ENCODE measurements at regions not wholly inside any gene's neighbourhood (a gene's known extent, or its start where the extent isn't known, plus 50 kb on each side); places are given as distances from the start of the nearest gene placed in this dataset.
A peak's percentile ranks its signal among the peaks of the same experiment; 100 is the strongest.
"Not testable (repeated sequence)": the region's sequence is repeated elsewhere in the genome, so short reads cannot be mapped to it uniquely, and the experiment has no call there.

DNA sequence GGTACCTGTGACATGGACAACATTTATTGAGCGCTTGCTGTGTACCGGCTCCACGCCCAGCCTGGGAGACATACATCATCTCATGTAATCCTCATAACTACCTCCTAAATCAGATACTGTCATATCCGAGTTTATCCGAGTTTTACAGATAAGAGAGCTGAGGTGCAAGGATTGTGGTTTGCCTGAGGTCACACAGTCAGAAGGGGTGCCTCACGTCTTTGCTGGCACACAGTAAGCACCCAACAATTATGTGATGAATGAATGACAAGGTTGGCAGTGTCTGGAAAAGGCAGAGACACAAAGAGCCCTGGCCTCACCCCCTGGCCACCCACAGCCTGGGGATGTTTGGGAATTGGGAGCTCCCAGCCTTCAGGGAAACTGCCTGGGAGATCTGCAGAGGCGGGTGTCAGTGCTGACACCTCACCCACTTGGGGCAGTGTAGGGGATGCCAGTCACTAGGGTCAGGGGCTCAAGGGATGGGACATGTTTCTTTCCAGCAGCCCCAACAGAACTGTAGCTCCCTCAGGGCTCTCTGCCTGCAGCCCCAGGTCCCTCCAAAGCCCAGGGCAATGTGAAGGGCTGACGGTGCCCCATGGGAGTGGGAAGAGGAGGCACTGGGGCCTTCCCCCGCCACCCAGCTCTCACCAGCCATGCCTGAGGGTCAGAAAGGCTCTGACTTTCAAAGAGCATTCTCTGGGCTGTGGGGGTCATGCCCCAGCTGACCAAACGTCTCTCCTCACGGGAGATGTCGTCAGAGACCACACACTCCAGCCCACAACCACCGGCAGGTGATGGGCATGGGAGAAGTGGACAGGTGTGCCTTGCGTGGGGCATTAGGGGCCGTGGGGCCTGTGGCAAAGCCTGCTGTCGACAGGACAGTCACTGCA lies 157.5 kb downstream of the ZFP36L2 start:
- no peak for DNase-seq

DNA sequence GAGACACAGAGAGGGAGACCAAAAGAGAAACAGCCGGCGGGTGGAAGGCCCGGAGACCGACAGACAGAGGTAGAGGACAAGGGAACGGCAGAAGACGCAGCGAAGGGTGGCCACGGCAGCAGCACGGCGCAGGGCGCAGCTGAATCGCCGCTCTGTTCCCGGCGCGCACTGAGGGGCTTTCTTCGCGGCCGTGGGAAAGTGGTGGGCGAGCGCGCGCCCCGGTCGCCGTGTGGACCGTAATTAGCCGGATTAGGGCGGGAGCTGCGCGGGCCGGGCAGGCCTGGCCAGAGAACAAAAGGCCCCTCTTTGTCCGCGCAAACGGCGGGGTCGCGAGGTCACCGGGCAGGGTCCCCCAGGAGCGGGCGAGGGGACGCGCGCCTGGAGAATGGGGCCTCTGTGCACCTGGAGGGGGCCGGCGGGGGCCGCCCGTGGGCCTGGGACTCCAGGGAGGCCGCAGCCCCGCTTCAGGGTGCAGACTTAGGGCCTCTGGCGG lies 158.3 kb downstream of the ZFP36L2 start:
- DNase-seq: no peak

DNA sequence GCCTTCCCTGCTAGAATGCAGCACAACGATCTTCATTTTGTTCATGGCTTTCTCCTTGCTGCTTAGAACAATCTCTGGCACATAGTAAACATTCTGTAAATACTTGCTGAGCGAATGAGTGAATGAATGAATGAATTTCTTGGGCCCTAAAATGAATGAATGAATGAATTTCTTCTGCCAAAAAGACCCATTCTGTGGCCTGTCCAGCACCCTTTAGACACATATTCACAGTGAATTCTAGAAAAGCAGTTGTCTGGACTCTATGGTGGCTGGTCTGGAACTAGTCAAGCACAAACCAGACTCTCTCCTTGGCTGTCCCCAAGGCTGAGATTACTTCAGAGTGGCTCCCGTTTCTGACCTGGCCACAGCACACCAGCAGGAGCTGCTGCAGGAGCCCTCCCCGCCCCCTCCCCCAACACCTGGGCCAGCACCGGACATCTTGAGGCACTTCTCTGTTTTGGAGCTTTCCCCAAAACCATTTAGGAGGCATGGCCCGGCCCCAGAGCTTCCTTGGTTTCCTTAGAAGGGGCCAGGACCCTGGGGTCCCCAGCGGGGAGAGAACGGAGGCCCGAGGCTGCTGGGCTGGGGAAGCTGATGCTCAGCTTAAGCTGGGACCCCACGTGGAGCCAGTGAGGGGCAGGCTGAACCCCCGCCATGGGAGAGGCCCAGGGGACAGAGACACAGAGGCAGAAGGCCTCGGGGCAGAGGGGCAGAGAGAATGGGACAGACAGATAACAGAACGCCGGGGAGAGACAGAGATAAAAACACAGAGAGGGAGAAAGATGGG lies 159.0 kb downstream of the ZFP36L2 start:
- no peak for DNase-seq

DNA sequence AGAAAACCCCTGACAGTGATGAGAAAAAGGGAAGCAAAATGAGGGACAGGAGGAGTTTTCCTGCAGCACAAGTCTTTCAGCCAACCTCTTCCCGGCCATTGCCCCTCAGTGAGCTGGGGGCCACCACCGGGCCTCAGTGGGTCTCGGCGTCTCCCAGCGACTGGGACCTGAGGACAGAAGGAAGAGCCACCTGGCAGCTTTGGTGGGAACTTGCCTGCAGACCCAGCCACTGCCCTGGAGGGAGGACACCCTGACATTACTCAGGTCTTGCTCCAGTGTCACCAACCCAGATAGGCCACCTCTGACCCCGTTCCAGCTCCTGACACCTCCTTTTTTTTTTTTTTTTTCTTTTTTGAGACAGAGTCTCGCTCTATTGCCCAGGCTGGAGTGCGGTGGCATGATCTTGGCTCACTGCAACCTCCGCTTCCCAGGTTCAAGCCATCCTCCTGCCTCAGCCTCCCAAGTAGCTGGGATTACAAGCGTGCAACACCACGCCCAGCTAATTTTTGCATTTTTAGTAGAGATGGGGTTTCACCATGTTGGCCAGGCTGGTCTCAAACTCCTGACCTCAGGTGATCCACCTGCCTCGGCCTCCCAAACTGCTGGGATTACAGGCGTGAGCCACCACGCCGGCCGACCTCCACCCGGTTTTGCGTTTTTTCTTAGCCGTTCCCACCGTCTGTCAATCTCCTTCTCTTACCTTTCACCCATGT lies 159.7 kb downstream of the ZFP36L2 start:
- not testable (repeated sequence) for DNase-seq

DNA sequence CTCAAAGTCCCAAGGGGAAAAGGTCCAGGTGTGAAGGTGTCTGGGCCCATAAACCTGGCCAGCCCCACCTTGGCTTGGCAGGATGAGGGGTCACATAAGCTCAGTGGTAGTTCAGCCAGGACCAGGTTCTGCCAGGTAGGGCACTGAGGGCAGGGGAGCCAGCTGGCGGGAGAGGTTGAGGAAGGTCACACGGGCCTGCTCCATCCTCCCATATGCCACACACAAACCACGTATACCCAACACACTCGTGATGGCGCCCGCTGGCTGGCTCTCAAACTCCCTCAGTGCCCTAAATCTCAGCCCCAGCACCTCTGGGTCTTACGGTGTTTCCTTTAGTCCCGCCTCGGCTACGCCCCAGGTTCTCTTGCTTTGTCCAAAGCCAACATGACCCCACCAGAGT lies 160.5 kb downstream of the ZFP36L2 start:
- DNase-seq: no peak

DNA sequence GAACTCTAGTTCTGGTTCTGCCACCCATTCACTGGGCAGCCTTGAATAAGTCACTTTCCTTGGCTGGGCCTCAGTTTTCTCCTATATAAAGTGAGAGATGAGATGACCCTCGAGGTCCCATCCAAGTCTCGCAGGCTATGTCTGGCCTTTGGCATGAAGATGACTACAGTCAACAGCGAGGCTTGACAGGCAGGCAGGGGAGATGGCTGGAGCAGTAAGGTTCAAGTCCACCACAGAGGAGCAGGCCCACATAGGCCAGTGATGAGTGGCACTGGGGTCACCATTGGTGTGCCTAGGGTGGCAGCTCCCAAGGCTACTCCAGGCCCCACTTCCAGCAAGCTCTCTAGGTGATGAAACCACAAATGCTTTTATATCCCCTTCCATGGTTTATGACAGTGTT lies 161.4 kb downstream of the ZFP36L2 start:
- DNase-seq: no peak

DNA sequence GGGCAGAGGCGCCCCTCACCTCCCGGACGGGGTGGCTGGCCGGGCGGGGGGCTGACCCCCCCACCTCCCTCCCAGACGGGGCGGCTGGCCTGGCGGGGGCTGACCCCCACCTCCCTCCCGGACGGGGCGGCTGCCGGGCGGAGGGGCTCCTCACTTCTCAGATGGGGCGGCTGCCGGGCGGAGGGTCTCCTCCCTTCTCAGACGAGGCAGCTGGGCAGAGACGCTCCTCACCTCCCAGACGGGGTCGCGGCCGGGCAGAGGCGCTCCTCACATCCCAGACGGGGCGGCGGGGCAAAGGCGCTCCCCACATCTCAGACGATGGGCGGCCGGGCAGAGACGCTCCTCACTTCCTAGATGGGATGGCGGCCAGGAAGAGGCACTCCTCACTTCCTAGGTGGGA lies 163.3 kb downstream of the ZFP36L2 start:
- not testable (repeated sequence) for DNase-seq

DNA sequence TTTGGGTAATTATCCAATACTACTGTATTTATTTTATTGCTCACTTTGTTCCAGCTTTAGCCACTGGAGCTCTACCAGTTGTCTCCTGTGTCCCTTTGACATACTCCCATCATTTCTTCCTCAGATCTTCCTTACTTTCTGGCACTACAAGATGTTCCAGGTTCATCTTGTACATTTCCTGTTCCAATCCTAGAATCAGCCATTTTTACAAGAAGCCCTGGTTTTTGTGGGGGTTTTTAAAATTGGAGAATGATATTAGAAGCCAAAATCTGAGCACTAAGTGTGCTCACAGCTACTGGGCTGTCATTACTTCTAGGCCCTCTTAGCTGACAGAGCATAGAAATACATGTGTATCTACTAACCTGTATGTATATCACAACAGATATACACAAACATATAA lies 164.3 kb downstream of the ZFP36L2 start:
- DNase-seq: no peak

DNA sequence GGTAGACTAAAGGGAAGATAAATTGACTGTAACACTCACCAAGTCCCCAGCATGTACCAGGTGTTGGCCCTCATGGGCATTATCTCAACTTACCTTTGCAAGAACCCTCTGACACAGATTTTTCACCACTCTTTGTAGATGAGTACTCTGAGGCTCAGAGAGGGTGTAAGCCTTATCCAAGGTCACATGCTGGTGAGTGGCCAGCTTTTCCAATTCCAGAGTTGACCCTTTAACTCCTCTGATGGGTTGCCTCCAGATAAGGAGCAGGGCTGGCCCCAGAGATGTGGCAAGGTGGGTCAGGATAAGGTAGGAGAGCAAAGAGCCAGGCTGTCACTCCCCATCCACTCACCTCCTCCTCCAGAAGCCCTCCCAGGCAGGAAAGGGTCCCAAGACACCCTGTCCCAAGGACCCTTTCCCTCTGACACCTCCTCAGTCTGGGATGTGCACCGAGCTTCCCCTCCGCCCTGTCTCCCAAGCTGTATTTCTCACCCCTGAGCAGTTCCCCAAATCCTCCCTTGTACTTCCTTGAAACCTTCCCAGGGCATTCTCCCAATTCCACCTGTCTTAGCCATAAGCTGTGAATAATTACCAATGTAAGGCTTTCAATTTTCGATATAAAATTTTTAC lies 165.9 kb downstream of the ZFP36L2 start:
- no peak for DNase-seq

DNA sequence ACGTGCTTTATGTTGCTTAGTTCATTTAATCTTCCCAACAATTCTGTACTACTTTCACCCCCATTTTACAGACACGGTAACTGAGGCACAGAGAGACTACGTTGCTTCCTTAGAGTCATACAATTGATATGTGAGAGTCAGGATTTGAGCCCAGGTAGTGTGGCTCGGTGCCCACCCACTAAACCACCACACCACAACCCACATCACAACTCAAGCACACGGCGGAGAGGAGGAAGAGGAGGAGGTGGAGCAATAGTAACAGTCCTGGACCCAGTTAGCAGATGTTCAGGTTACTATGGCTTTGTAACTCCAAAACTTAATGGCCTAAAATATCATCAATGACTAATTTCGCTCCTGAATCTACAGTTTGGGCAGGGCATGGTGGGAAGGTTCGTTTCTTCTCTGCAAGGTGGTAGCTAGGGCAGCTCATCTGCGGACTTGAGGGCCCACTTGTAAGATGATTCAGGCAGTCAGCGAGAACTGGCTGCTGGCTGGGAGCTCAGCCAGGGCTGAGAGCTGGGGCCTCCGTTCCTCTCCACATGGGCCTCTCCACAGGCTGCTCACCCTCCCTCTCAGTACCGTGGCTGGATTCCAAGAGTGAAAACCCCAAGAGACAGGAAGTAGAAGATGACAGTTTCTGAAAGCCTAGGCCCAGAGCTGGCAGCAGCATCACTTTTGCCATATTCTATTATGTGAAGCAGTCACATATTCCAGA lies 167.1 kb downstream of the ZFP36L2 start:
- DNase-seq: peak; percentile 60

DNA sequence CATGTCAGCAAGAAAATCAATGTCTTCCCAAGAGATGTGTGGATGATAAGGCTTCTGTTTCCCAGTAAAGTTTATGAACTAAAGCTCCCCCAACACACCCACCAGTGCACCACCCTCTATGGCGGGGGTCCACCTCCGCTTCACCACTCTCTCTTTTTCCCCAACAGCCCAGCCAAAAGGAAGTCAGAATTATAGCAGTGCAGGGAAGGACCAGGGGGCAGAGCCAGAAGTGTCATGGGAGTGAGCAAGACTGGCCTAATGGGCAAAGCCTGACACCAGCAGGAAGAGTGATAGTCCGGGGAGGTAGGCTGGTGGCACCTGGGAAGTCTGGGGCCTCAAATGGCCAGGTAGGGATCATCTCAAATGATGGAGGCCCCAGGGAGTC lies 167.7 kb downstream of the ZFP36L2 start:
- DNase-seq: no peak

DNA sequence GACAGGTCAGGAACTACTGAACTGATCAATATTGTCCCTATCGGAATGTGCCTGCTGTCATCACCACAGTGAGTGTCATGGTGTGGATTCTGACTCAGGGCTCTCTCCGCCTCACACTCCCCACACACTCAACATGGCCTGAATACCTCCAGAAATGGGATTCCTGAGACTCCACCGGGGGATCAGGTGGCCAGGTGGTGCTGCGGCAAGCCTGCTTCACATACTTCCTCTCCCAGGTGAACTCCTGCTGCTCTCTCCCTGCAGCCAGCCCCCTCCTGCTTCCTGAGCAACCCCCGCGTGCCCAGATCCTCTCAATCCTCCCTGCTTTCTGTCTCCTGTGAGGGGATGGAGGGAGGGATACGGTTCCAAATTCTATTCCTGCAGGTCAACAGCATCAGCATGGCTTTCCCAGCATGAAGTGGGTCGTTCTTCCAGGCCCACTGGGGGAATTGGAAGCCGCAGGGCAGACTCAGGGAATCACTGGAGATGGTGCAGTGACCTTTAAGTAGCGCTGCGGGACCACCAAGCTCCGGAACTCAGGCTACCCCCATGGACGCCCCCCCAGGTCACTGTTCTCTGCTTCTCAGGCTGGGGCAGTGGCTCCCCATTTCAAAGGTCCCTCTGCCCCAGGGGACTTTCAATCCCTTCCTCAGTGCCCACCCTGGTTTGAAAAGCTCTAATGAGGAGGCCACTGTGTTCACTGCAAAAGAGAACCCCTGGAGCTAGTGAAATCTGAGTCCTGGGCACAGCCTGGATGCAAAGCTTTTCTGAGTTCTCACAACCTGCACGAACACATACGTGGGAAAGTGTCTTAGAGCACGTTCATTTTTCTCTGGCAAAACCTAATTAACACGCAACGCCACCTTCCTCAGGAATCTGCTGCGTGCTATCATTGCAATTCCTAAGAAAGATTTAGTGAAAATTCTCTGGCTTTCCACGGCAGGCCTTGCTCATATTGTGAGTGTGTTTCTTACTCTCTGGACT lies 168.4 kb downstream of the ZFP36L2 start:
- DNase-seq: no peak

DNA sequence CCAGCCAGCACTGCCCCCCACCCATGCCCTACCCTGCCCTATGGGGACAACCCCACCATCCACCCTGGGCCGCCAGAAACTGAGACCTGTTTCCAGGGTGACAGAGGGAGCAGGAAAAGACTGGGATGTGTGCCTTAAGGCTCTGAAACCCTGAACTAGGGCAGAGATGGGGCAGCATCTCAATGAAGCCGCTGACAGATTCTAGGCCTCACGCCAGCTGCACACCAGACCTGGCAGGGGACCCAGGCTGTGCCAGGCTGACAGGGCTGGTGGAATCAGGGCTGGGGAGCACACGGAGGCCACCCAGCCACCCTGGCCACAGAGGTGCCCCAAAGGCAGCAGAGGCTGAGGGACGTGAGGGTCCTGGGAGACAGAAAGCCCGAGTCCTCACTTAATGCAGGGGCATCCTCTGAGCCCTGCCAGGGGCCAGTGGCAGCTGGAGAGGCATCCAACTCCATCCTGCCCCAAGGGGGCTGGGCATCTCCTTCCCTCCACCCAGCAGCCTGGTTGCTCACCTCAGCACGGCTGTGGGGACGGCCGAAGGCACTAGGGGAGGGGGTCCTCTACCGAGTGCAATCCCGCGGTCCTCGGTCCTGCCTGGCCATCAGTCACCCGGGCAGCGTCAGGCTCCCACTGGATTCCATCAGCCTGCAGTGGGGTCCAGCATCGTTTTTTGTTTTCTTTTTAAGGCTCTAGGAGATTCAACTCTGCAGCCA lies 169.2 kb downstream of the ZFP36L2 start:
- DNase-seq: no peak

DNA sequence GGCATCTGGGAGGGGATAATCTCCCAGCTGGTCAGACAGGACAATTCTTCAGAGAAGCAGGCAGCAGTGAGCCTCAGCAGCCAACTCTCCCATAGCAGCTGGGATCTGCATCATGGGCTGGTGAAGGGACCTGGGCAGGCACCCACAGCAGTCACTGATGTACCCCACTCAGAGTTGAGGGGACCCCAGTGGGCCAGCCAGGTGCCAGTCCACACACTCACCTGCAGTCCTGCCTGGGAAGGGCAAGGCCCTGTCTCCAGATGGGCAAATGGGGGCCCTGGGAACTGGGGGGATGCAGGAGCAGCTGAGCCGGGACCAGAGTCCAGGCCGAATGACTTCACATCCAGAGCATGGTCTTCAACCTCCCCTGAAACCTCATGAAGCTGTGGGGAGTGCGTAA lies 170.4 kb downstream of the ZFP36L2 start:
- DNase-seq: no peak

DNA sequence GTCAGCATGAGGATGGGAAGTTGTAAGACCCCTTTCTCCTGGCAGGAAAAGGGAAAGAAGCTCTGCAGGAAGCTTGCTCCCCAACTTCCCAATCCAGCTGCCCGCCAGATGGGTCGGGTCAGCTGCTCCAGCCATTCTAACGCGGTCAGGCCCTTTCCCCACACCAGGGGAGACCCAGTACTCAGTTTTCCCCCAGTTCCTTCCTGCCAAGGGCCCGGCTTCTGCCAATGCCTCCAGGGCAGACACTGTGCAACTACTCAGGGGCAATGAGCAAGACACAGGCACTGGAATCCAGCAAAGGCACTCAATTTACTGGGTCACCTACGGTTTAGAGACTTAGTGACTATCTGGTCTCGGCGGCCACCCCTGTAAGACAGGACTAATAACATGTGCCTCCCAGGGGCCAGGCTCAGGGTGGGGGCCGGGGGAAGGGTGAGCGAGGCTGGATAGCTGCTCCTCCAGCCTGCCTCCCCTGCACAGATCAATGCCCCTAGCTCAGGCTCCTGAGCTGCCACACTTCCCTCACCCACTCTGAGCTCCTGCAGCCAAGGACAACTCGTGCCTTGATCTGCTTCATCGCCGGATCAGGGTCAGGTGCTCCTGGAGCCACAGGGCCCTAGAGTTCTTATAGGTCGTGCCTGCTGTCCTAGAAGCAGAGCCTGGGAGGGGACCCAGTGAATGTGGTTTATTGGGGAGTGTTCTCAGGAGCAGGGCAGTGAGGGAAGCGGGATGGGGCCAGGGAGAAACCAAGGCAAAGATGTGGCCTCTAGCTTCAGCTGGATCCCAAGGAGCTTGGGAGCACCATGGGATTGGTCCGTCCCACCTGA lies 171.1 kb downstream of the ZFP36L2 start:
- no peak for DNase-seq

DNA sequence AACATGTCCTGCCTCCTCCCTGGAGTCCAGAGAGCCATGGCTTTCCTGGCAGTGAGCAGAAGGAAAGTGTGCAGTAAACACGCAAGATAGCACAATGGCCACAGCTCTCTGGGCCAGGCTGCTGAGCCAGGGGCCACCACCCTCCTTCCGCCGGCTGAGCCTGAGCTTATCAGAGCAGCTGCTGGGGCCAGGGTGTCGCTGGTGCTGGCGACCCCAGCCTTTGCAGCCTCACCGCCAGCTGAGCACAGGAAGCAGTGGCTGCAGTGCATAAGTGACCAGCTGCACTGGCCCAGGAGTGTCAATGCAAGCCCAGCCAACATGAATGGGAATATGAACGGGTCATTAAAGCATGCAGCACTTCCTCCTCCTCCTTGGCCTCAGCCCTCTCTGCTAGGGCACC lies 172.0 kb downstream of the ZFP36L2 start:
- DNase-seq: no peak

DNA sequence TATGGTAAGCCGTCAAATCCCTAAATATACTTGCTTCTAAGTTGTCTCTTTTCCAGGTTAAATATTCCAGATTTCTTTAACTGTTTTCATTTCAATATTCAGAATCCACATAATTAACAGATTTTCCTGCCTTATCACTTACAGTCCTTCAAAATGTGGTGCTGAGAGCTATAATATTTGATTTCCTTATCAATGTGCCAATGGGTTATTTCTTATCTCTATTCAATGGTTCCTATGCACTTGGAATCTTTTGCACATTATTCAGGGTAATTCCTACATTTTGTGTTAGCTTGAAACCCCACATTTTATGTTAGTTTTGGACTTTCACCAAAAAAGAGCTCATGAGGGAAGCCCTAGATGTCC lies 173.5 kb downstream of the ZFP36L2 start:
- no peak for DNase-seq

DNA sequence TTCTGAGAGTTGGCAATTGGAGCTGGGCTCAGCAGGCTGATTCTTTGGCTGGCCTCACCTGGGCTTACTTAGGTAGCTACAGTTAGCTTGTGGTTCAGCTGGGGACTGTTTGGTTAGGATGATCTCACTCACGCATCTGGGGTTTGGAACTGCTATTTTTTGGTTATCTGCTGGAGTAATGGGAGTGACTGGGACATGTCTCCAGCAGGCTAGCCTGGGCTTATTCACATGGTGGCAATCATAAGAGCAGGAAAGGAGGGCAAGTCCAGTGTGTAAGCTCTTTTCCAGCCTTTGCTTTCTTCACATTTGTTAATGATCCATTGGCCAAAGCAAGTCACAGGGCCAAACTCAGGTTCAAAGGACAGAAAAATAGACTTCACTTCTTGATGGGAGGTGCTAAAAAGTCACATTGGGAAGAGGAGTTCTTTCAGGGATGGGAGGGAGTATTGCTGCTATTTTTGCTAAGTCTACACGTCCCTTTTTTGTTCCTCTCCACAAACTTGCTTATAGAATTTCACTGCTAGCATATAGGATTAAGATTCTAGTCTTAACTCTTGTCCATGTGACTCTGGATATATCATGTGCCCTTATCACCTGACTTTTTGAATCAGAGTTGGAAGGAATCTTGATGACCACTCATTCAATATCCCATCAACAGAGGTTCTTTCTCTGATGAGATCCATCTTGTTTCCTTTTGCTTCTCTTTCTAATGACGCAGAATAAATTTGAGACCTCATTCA lies 174.0 kb downstream of the ZFP36L2 start:
- no peak for DNase-seq

DNA sequence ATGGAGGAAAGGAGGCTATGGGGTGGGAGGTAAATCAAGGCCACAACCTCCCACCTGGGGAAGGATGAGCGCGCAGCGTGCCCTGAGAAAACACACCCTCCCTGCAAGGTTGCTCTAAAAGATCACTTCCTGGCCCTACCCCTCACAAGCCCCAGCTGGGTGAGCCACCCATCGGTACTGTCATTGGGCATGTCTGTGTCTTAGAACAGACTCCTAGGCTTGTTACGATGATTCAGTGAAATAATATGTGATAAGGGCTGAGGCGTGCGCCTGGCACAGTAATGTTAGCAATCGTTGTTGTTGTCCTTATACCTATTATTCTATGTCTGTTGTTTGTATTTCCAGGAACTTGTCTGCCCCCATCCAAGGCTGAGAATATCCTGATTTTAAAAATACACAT lies 175.1 kb downstream of the ZFP36L2 start:
- peak; percentile 11 for DNase-seq
